ENCODE measurements at regions not wholly inside any gene's neighbourhood (a gene's known extent, or its start where the extent isn't known, plus 50 kb on each side); places are given as distances from the start of the nearest gene placed in this dataset.

- Mint-ChIP-seq H3K4me1 (no peaks in the 10 kb centered on the region), H3K27me3 (no peaks in the 10 kb centered on the region), H3K4me3 (no peak overlapping the region), H3K27ac (no peak overlapping the region), H3K9me3 (no peaks in the 10 kb centered on the region), H3K36me3 (no peaks in the 10 kb centered on the region)
- no peak for DNase-seq
These were observed 284.9 kb upstream of the EEF2KMT start for GRCh38 chr16:5382484-5382883.

GRCh38 chr16:5381481-5381880, 283.9 kb upstream of the EEF2KMT start:
- no peaks in the 10 kb centered on the region for H3K36me3 Mint-ChIP-seq
- no peak overlapping the region for H3K4me3 Mint-ChIP-seq
- H3K9me3 Mint-ChIP-seq, result no peaks in the 10 kb centered on the region
- H3K4me1 Mint-ChIP-seq, result no peaks in the 10 kb centered on the region
- H3K27me3 Mint-ChIP-seq, result no peaks in the 10 kb centered on the region
- H3K27ac Mint-ChIP-seq, result no peak overlapping the region
- DNase-seq, result no peak

GRCh38 chr16:5379954-5380353, 282.4 kb upstream of the EEF2KMT start:
- Mint-ChIP-seq H3K4me1 (no peaks in the 10 kb centered on the region), H3K9me3 (no peaks in the 10 kb centered on the region), H3K36me3 (no peaks in the 10 kb centered on the region), H3K27me3 (peaks cover 10% of the 10 kb centered on the region), H3K4me3 (no peak overlapping the region), H3K27ac (no peak overlapping the region)
- DNase-seq, result no peak

- H3K9me3 Mint-ChIP-seq, result no peaks in the 10 kb centered on the region
- no peaks in the 10 kb centered on the region for H3K4me1 Mint-ChIP-seq
- H3K27me3 Mint-ChIP-seq, result peaks cover 10% of the 10 kb centered on the region
- no peak overlapping the region for H3K4me3 Mint-ChIP-seq
- H3K36me3 Mint-ChIP-seq, result no peaks in the 10 kb centered on the region
- H3K27ac Mint-ChIP-seq, result no peak overlapping the region
- no peak for DNase-seq
These were observed 280.9 kb upstream of the EEF2KMT start for GRCh38 chr16:5378531-5378930.

- Mint-ChIP-seq H3K9me3 (no peaks in the 10 kb centered on the region), H3K36me3 (no peaks in the 10 kb centered on the region), H3K4me3 (no peak overlapping the region), H3K27me3 (peaks cover 15% of the 10 kb centered on the region), H3K4me1 (no peaks in the 10 kb centered on the region), H3K27ac (no peak overlapping the region)
- no peak for DNase-seq
These were observed 279.8 kb upstream of the EEF2KMT start for GRCh38 chr16:5377280-5377898.

GRCh38 chr16:5374184-5374583, 276.6 kb upstream of the EEF2KMT start:
- Mint-ChIP-seq H3K4me3 (no peak overlapping the region), H3K27me3 (peaks cover 20% of the 10 kb centered on the region)

GRCh38 chr16:5367951-5368350, 270.4 kb upstream of the EEF2KMT start:
- Mint-ChIP-seq H3K36me3 (no peaks in the 10 kb centered on the region), H3K27me3 (peaks cover 10% of the 10 kb centered on the region), H3K4me3 (no peak overlapping the region), H3K4me1 (no peaks in the 10 kb centered on the region), H3K27ac (no peak overlapping the region), H3K9me3 (no peaks in the 10 kb centered on the region)
- no peak for DNase-seq

More at GRCh38 chr16:5374184-5374583, 276.6 kb upstream of the EEF2KMT start:
- Mint-ChIP-seq H3K9me3 (no peaks in the 10 kb centered on the region), H3K4me1 (no peaks in the 10 kb centered on the region), H3K27ac (no peak overlapping the region), H3K36me3 (no peaks in the 10 kb centered on the region)
- DNase-seq, result no peak

- Mint-ChIP-seq H3K4me3 (no peak overlapping the region), H3K36me3 (no peaks in the 10 kb centered on the region), H3K27me3 (peaks cover 4% of the 10 kb centered on the region), H3K9me3 (no peaks in the 10 kb centered on the region), H3K4me1 (no peaks in the 10 kb centered on the region), H3K27ac (no peak overlapping the region)
- no peak for DNase-seq
These were observed 268.5 kb upstream of the EEF2KMT start for GRCh38 chr16:5366126-5366525.

- H3K9me3 Mint-ChIP-seq, result no peaks in the 10 kb centered on the region
- no peaks in the 10 kb centered on the region for H3K36me3 Mint-ChIP-seq
These were observed 266.6 kb upstream of the EEF2KMT start for GRCh38 chr16:5364186-5364585.

GRCh38 chr16:5361322-5361721, 263.7 kb upstream of the EEF2KMT start:
- no peaks in the 10 kb centered on the region for H3K27me3 Mint-ChIP-seq
- no peaks in the 10 kb centered on the region for H3K36me3 Mint-ChIP-seq
- no peak overlapping the region for H3K4me3 Mint-ChIP-seq
- H3K4me1 Mint-ChIP-seq, result no peaks in the 10 kb centered on the region
- H3K9me3 Mint-ChIP-seq, result no peaks in the 10 kb centered on the region
- DNase-seq, result no peak
- H3K27ac Mint-ChIP-seq, result no peak overlapping the region

More at GRCh38 chr16:5364186-5364585, 266.6 kb upstream of the EEF2KMT start:
- no peak for DNase-seq
- Mint-ChIP-seq H3K27me3 (no peaks in the 10 kb centered on the region), H3K4me3 (no peak overlapping the region), H3K27ac (no peak overlapping the region), H3K4me1 (no peaks in the 10 kb centered on the region)

- Mint-ChIP-seq H3K4me1 (no peaks in the 10 kb centered on the region), H3K36me3 (no peaks in the 10 kb centered on the region), H3K4me3 (no peak overlapping the region), H3K27ac (no peak overlapping the region), H3K27me3 (no peaks in the 10 kb centered on the region), H3K9me3 (no peaks in the 10 kb centered on the region)
- DNase-seq, result no peak
These were observed 257.1 kb upstream of the EEF2KMT start for GRCh38 chr16:5354645-5355044.

- DNase-seq, result no peak
- Mint-ChIP-seq H3K4me3 (no peak overlapping the region), H3K9me3 (no peaks in the 10 kb centered on the region), H3K4me1 (no peaks in the 10 kb centered on the region), H3K27me3 (peaks cover 7% of the 10 kb centered on the region), H3K27ac (no peak overlapping the region), H3K36me3 (no peaks in the 10 kb centered on the region)
These were observed 252.3 kb upstream of the EEF2KMT start for GRCh38 chr16:5349670-5350517.

- DNase-seq, result no peak
- H3K4me3 Mint-ChIP-seq, result no peak overlapping the region
- no peak overlapping the region for H3K27ac Mint-ChIP-seq
- no peaks in the 10 kb centered on the region for H3K9me3 Mint-ChIP-seq
- H3K36me3 Mint-ChIP-seq, result no peaks in the 10 kb centered on the region
- no peaks in the 10 kb centered on the region for H3K4me1 Mint-ChIP-seq
- H3K27me3 Mint-ChIP-seq, result peaks cover 7% of the 10 kb centered on the region
These were observed 251.5 kb upstream of the EEF2KMT start for GRCh38 chr16:5349101-5349500.

- Mint-ChIP-seq H3K27ac (no peak overlapping the region), H3K27me3 (peaks cover 7% of the 10 kb centered on the region), H3K9me3 (no peaks in the 10 kb centered on the region), H3K4me1 (no peaks in the 10 kb centered on the region), H3K4me3 (no peak overlapping the region), H3K36me3 (no peaks in the 10 kb centered on the region)
- DNase-seq, result no peak
These were observed 250.0 kb upstream of the EEF2KMT start for GRCh38 chr16:5347561-5347960.

- Mint-ChIP-seq H3K27ac (no peak overlapping the region), H3K9me3 (no peaks in the 10 kb centered on the region), H3K36me3 (no peaks in the 10 kb centered on the region), H3K4me3 (no peak overlapping the region), H3K27me3 (peaks cover 18% of the 10 kb centered on the region), H3K4me1 (no peaks in the 10 kb centered on the region)
- DNase-seq, result no peak
These were observed 239.3 kb upstream of the EEF2KMT start for GRCh38 chr16:5336941-5337340.

- H3K4me1 Mint-ChIP-seq, result no peaks in the 10 kb centered on the region
- no peak for DNase-seq
- H3K4me3 Mint-ChIP-seq, result no peak overlapping the region
- H3K27me3 Mint-ChIP-seq, result peaks cover 10% of the 10 kb centered on the region
- H3K36me3 Mint-ChIP-seq, result no peaks in the 10 kb centered on the region
- H3K27ac Mint-ChIP-seq, result no peak overlapping the region
- H3K9me3 Mint-ChIP-seq, result peaks cover 2% of the 10 kb centered on the region
These were observed 236.4 kb upstream of the EEF2KMT start for GRCh38 chr16:5333991-5334390.
